Panc1 (cell line): ENCODE measurements at regions not wholly inside any gene's neighbourhood (a gene's known extent, or its start where the extent isn't known, plus 50 kb on each side); places are given as distances from the start of the nearest gene placed in this dataset.

Source experiments
- CTCF ChIP-seq: fragments of 450-650 bp; IDR thresholded peaks from 2 replicates; pipeline ENCODE4 v1.5.1; 2017; ENCODE audit warnings: mild to moderate bottlenecking
- POLR2AphosphoS5 ChIP-seq: IDR thresholded peaks from 2 replicates; pipeline ENCODE4 v1.6.1; 2012; ENCODE audit warnings: mild to moderate bottlenecking, low read depth, low read length, moderate library complexity
- REST ChIP-seq, 2 experiments: IDR thresholded peaks; 2 replicates each; pipeline ENCODE4 v1.6.1; 2011 to 2012; ENCODE audit warnings: low read depth in 2 of 2, control low read depth in 1 of 2, low read length in 1 of 2, mild to moderate bottlenecking in 1 of 2, moderate library complexity in 1 of 2; ENCODE audit not compliant: insufficient read depth in 1 of 2
- TCF7L2 ChIP-seq: IDR thresholded peaks from 2 replicates; pipeline ENCODE4 v1.6.1; 2011; ENCODE audit warnings: mild to moderate bottlenecking, low read depth, low read length, inconsistent platforms

- TF ChIP-seq CTCF (no peak), REST (IDR thresholded peaks at IDR 0.05; ENCODE audit: insufficient read depth in 1 of 2, low read depth in 2 of 2, low read length in 1 of 2) (no peak), POLR2AphosphoS5 (no peak), TCF7L2 (no peak)
Observed at GRCh38 chr2:144326825-144327224, 193.1 kb downstream of the ZEB2 start.
